PFSK-1 (cell line): ENCODE measurements at regions not wholly inside any gene's neighbourhood (a gene's known extent, or its start where the extent isn't known, plus 50 kb on each side); places are given as distances from the start of the nearest gene placed in this dataset.

Experiments used
- FOXP2 ChIP-seq: optimal IDR thresholded peaks from 2 replicates; pipeline ENCODE3; 2011; ENCODE audit warnings: borderline replicate concordance, control low read depth, inconsistent platforms; ENCODE audit not compliant: insufficient read depth; ENCODE audit errors: extremely low read length, extremely low read depth
- POLR2AphosphoS5 ChIP-seq: IDR thresholded peaks from 2 replicates; pipeline ENCODE4 v1.6.1; 2012; ENCODE audit warnings: low read depth, mild to moderate bottlenecking, control low read depth, low read length, moderate library complexity
- REST ChIP-seq, 2 experiments: IDR thresholded peaks; 2 replicates each; pipeline versions ENCODE4 v1.6.1 to v1.8.0; 2011 to 2012; ENCODE audit warnings: low read depth in 2 of 2, low read length in 2 of 2, control low read depth in 1 of 2, inconsistent platforms in 1 of 2, mild to moderate bottlenecking in 1 of 2, moderate library complexity in 1 of 2; ENCODE audit not compliant: insufficient read depth in 1 of 2
- SIN3A ChIP-seq: IDR thresholded peaks from 2 replicates; pipeline ENCODE4 v1.6.1; 2012; ENCODE audit warnings: mild to moderate bottlenecking, low read length, moderate library complexity, borderline replicate concordance; ENCODE audit not compliant: insufficient read depth
- TAF1 ChIP-seq: IDR thresholded peaks from 2 replicates; pipeline ENCODE4 v1.6.1; 2012; ENCODE audit warnings: low read length, control low read depth, borderline replicate concordance; ENCODE audit not compliant: insufficient read depth

GRCh38 chr21:35566874-35567273 is 493.5 kb downstream of the SETD4 start:
- no peak for TF ChIP-seq TAF1
- no peak for TF ChIP-seq SIN3A
- no peak for TF ChIP-seq POLR2AphosphoS5
- TF ChIP-seq REST (IDR thresholded peaks at IDR 0.05; ENCODE audit: insufficient read depth in 1 of 2, low read depth in 2 of 2, low read length in 2 of 2), result no peak
- no peak for TF ChIP-seq FOXP2
